ENCODE measurements at regions not wholly inside any gene's neighbourhood (a gene's known extent, or its start where the extent isn't known, plus 50 kb on each side); places are given as distances from the start of the nearest gene placed in this dataset.

DNA sequence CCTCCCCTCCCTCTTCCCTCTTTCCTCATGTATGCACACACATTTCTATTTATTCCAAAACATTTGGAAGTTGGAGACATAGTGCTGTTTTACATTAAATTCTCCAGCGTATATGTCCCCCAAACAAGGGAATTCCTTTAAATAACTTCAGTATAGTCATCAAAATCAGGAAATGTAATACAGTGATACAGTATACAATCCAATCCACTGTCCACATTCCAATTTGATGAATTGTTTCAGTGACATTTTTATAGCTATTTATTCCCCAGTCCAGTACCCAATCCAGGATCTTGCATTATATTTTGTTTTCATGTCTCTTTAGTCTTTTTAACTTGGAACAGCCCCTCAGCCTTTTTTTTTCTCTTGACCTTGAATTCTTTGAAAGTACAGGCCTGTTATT, 233.0 kb downstream of the DKK2 start:
- H3K4me2 ChIP-seq (ENCODE audit: low read length) = no peak overlapping the region
- no peaks in the 10 kb centered on the region for H3K27me3 ChIP-seq (ENCODE audit: control insufficient read depth, insufficient read depth, low read length)
- no peak overlapping the region for H3K27ac ChIP-seq
- TF ChIP-seq, protein P1, sequence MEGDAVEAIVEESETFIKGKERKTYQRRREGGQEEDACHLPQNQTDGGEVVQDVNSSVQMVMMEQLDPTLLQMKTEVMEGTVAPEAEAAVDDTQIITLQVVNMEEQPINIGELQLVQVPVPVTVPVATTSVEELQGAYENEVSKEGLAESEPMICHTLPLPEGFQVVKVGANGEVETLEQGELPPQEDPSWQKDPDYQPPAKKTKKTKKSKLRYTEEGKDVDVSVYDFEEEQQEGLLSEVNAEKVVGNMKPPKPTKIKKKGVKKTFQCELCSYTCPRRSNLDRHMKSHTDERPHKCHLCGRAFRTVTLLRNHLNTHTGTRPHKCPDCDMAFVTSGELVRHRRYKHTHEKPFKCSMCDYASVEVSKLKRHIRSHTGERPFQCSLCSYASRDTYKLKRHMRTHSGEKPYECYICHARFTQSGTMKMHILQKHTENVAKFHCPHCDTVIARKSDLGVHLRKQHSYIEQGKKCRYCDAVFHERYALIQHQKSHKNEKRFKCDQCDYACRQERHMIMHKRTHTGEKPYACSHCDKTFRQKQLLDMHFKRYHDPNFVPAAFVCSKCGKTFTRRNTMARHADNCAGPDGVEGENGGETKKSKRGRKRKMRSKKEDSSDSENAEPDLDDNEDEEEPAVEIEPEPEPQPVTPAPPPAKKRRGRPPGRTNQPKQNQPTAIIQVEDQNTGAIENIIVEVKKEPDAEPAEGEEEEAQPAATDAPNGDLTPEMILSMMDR (IDR thresholded peaks at IDR 0.05) = no peak
- no peak overlapping the region for H3K9ac ChIP-seq
- H3K79me2 ChIP-seq = no peaks in the 10 kb centered on the region
- H2AFZ ChIP-seq = no peak overlapping the region
- no peaks in the 10 kb centered on the region for H3K36me3 ChIP-seq (ENCODE audit: control insufficient read depth, insufficient read depth, low read length)
- no peak overlapping the region for H3K4me3 ChIP-seq (ENCODE audit: low read depth, low read length)
- no peaks in the 10 kb centered on the region for H3K4me1 ChIP-seq
- no peaks in the 10 kb centered on the region for H3K9me3 ChIP-seq (ENCODE audit: control insufficient read depth, low read length)

DNA sequence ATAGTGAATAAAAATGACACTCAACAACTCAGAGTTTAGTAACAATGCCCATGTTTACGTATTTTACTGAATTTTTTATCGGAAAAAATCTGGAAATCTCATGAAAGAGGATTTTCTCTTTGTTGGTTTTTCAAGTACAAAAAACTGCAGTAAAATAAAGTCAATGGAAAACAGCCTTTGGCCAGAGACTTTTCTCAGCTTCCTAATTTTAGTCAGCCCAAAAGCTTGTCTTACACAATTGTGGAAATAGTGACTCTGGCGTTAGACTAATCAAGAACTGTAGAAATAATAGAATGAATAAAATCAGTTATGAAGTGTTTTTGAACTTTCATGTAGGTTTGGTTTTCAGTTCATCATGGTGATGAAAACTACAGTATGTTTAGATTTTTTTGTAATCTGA, 234.7 kb downstream of the DKK2 start:
- Histone ChIP-seq H3K4me3 (ENCODE audit: low read depth, low read length) (no peak overlapping the region), H3K27me3 (ENCODE audit: control insufficient read depth, insufficient read depth, low read length) (no peaks in the 10 kb centered on the region), H3K27ac (no peak overlapping the region), H3K9ac (no peak overlapping the region), H2AFZ (no peak overlapping the region), H3K36me3 (ENCODE audit: control insufficient read depth, insufficient read depth, low read length) (no peaks in the 10 kb centered on the region), H3K4me1 (no peaks in the 10 kb centered on the region), H3K9me3 (ENCODE audit: control insufficient read depth, low read length) (no peaks in the 10 kb centered on the region), H3K4me2 (ENCODE audit: low read length) (no peak overlapping the region), H3K79me2 (no peaks in the 10 kb centered on the region)
- TF ChIP-seq, protein P1 (IDR thresholded peaks at IDR 0.05) = no peak

DNA sequence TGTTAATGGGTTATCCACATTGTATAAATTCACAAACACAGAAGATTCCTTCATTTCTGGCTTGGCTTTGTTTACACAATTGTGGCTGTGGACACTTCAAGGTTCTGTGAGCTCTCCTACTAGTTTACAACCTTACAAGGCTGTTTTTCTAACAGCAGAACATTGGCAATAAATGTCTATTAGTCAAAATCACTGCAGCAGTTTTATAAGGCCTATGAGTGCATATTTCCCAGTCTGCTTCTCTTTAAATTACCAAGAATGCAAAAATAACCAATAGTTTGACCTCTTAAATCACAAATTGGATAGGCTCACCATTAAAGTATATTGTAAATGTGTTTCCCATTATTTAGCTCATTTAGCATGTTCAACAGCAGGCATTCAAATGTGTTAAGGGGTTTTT, 239.2 kb downstream of the DKK2 start:
- Histone ChIP-seq H3K79me2 (no peaks in the 10 kb centered on the region), H3K4me1 (no peaks in the 10 kb centered on the region), H2AFZ (no peak overlapping the region), H3K27me3 (ENCODE audit: control insufficient read depth, insufficient read depth, low read length) (no peaks in the 10 kb centered on the region), H3K27ac (no peak overlapping the region), H3K9me3 (ENCODE audit: control insufficient read depth, low read length) (no peaks in the 10 kb centered on the region), H3K36me3 (ENCODE audit: control insufficient read depth, insufficient read depth, low read length) (no peaks in the 10 kb centered on the region), H3K4me2 (ENCODE audit: low read length) (no peak overlapping the region), H3K9ac (no peak overlapping the region), H3K4me3 (ENCODE audit: low read depth, low read length) (no peak overlapping the region)
- TF ChIP-seq, protein P1 (IDR thresholded peaks at IDR 0.05) = no peak

DNA sequence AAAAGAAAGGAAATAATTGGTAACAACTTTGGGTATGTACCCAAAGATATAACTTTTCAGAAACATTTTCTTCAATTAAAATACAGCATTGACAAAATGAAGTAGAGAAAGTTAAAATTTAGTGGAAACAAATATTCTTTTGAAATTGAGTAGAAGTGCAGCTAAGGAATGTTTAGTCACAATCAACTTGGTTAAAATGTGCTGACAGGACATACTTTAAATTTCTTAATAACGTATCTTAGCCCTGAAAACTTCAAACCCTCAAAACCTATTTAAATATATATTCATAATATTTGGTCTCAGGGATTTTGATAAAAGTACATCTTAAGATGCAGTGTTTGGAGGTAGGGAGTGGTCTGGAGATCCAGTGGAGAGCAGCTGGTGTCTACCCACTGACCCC, 240.8 kb downstream of the DKK2 start:
- Histone ChIP-seq H3K27me3 (ENCODE audit: control insufficient read depth, insufficient read depth, low read length) (no peaks in the 10 kb centered on the region), H3K9ac (no peak overlapping the region), H3K4me1 (no peaks in the 10 kb centered on the region), H3K79me2 (no peaks in the 10 kb centered on the region), H3K9me3 (ENCODE audit: control insufficient read depth, low read length) (no peaks in the 10 kb centered on the region), H3K4me2 (ENCODE audit: low read length) (no peak overlapping the region), H3K4me3 (ENCODE audit: low read depth, low read length) (no peak overlapping the region), H2AFZ (no peak overlapping the region), H3K36me3 (ENCODE audit: control insufficient read depth, insufficient read depth, low read length) (no peaks in the 10 kb centered on the region), H3K27ac (no peak overlapping the region)
- TF ChIP-seq, protein P1 (IDR thresholded peaks at IDR 0.05) = no peak

DNA sequence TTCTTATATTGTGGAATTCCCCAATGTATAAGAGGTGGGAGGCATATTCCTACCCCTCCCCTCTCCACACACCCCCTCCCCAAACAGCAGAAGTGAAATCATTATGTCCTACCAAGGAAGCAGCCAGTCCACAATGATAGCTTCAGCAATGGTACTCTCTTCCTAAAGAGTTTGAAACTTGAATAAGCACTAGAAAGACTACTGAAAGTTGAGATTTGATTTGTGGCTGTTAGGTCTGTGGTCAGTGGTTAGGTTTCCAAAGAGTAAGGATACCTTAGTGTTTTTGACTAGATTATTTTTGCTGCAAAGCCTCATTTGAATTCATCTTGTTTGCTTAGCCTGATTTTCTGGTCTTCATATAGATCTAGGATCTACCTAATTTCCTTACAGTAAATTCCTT, 242.2 kb downstream of the DKK2 start:
- no peaks in the 10 kb centered on the region for H3K9me3 ChIP-seq (ENCODE audit: control insufficient read depth, low read length)

More for the DNA sequence above, 242.2 kb downstream of the DKK2 start:
- no peak overlapping the region for H3K4me2 ChIP-seq (ENCODE audit: low read length)
- H3K27me3 ChIP-seq (ENCODE audit: control insufficient read depth, insufficient read depth, low read length) = no peaks in the 10 kb centered on the region
- no peaks in the 10 kb centered on the region for H3K4me1 ChIP-seq
- H3K27ac ChIP-seq = no peak overlapping the region
- TF ChIP-seq, protein P1 (IDR thresholded peaks at IDR 0.05) = no peak
- H3K79me2 ChIP-seq = no peaks in the 10 kb centered on the region
- H3K9ac ChIP-seq = no peak overlapping the region
- H3K4me3 ChIP-seq (ENCODE audit: low read depth, low read length) = no peak overlapping the region
- H2AFZ ChIP-seq = no peak overlapping the region
- no peaks in the 10 kb centered on the region for H3K36me3 ChIP-seq (ENCODE audit: control insufficient read depth, insufficient read depth, low read length)

All from parathyroid adenoma (tissue), 2 donors.